Right lobe of liver (tissue), 4 donors: ENCODE measurements at regions not wholly inside any gene's neighbourhood (a gene's known extent, or its start where the extent isn't known, plus 50 kb on each side); places are given as distances from the start of the nearest gene placed in this dataset.

ENCODE experiments used
- CTCF ChIP-seq, 4 donors: fragments of 200-600 bp in 3 of 4; fragments of 450-650 bp in 1 of 4; IDR thresholded peaks; one replicate each; pipeline versions ENCODE4 v1.5.1 to v1.8.0; 2016 to 2022; ENCODE audit warnings: antibody characterized with exemption in 4 of 4, mild to moderate bottlenecking in 2 of 4
- POLR2A ChIP-seq: fragments of 450-650 bp; IDR thresholded peaks from one replicate; pipeline ENCODE4 v1.6.1; 2017; ENCODE audit warnings: antibody characterized with exemption, mild to moderate bottlenecking
- donor health status: DM: no; HTN: no; CAD: no.
- donor health status: DM: no; HTN: no; CAD: no.
- donor health status: DM: no; HTN: yes; CAD: no.

DNA sequence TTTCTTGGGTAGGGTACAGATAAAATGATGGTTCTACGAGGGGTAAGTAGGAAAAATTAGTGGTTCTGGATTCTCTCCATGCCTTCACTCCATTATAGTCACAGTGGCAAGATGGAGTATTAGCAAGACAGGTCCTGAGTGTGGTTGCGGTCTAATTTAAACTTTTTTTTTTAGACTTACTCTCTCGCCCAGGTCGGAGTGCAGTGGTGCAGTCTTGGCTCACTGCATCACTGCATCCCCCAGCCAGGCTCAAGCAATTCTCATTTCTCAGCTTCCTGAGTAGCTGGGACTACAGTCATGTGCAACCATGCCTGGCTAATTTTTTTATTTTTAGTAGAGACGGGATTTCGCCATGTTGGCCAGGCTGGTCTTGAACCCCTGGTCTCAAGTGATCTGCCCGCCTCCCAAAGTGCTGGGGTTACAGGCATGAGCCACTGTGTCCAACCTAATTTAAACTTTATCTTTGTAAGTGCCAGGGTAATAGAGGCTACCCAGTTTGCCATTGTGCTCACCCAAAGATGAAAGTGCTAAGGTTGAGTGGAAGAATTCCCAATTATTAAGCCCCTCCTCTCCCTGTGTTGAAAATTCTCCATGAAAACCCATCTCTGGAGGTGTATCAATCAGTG is 135.6 kb downstream of the TM9SF2 start:
- TF ChIP-seq CTCF (IDR thresholded peaks at IDR 0.05) (no peak), POLR2A (no peak)
